Left renal pelvis (tissue), 4 donors: ENCODE measurements at regions not wholly inside any gene's neighbourhood (a gene's known extent, or its start where the extent isn't known, plus 50 kb on each side); places are given as distances from the start of the nearest gene placed in this dataset.
"Not testable (repeated sequence)": the region's sequence is repeated elsewhere in the genome, so short reads cannot be mapped to it uniquely, and the experiment has no call there.

Experiments
- DNase-seq, 4 donors: peaks; one replicate each; pipeline ENCODE4 v3.0.0-alpha.2; 2013; ENCODE audit warnings: low read depth in 4 of 4, low spot score in 3 of 4

DNA sequence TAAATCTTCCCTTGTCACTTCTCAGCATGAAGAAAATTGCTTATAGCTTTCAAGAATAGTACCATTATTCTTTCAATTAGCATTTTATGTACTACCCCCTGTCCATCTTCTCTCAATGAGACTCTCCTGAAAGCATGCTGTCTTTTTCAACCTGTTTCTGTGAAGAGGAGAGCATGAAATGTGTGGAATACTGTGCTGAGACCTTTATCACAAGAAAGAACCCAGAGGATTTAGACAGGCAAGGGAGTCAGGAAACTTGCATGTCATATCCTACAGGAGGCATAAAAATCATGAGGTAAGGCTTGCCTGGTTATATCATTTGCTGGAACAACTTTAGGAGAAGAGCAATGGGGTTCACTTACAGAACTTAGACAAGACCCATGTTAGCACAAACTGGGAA, 56.7 kb upstream of the LPAR1 start:
- DNase-seq: no peak

DNA sequence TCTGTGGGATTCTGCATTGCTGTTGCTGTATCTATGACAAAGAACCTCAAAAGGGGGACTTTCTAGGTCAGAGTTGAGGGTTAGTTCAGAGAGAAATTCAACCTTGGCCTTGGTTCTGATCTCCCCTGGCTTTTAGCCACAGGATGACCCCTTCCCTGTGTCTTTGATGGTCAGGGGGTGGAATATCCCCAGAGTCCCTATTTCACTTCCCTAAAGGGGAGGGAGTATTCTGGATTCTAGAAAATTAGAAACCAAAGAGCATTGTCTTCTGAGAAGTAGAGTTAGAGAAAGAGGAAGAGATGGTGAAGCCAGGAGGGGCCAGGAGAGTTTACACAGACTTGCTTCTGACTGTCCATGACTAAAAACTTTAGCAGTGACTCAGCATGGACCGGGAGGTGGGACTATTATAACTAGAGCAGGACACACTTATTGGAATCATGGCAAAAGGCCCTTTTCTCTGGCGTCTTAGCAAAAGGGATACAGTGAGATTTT, 56.2 kb upstream of the LPAR1 start:
- no peak for DNase-seq

DNA sequence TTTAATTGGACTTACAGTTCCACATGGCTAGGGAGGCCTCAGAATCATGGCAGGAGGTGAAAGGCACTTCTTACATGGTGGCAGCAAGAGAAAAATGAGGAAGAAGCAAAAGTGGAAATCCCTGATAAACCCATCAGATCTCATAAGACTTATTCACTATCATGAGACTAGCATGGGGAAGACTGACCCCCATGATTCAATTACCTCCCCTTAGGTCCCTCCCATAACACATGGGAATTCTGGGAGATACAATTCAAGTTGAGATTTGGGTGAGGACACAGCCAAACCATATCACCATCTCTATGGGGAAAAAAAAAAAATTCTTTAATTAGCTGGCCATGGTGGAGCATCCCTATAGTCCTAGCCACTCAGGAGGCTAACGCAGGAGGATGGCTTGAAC, 53.9 kb upstream of the LPAR1 start:
- not testable (repeated sequence) for DNase-seq
